H9 (cell line): ENCODE measurements at regions not wholly inside any gene's neighbourhood (a gene's known extent, or its start where the extent isn't known, plus 50 kb on each side); places are given as distances from the start of the nearest gene placed in this dataset.

Experiments
- DNase-seq: peaks from one replicate; pipeline ENCODE4 v3.0.0-alpha.2; 2017
- H2AFZ ChIP-seq: one replicate; pipeline ENCODE4 v1.6.1; 2013; ENCODE audit warnings: mild to moderate bottlenecking, low read length, control low read depth, moderate library complexity
- H2AK5ac ChIP-seq: 2 replicates; pipeline ENCODE4 v1.6.1; 2013; ENCODE audit warnings: low read length, control low read depth, mixed read lengths; ENCODE audit not compliant: insufficient read length
- H2BK120ac ChIP-seq: one replicate; pipeline ENCODE4 v1.6.1; 2013; ENCODE audit warnings: low read depth, mild to moderate bottlenecking, low read length, control low read depth, inconsistent platforms; ENCODE audit not compliant: poor library complexity, severe bottlenecking
- H2BK12ac ChIP-seq: 2 replicates; pipeline ENCODE4 v1.6.1; 2013; ENCODE audit warnings: low read length, control low read depth, mixed read lengths, low read depth; ENCODE audit not compliant: insufficient read length
- H2BK15ac ChIP-seq: 2 replicates; pipeline ENCODE4 v1.6.1; 2013; ENCODE audit warnings: low read depth, low read length, control low read depth
- H2BK20ac ChIP-seq: one replicate; pipeline ENCODE4 v1.6.1; 2013; ENCODE audit warnings: low read depth, mild to moderate bottlenecking, low read length, control low read depth, inconsistent platforms; ENCODE audit not compliant: poor library complexity, severe bottlenecking
- H2BK5ac ChIP-seq: 2 replicates; pipeline ENCODE4 v1.6.1; 2013; ENCODE audit warnings: low read length, control low read depth, mixed read lengths; ENCODE audit not compliant: insufficient read length
- H3K14ac ChIP-seq: 2 replicates; pipeline ENCODE4 v1.6.1; 2013; ENCODE audit warnings: low read length, control low read depth; ENCODE audit not compliant: insufficient read depth
- H3K18ac ChIP-seq: 2 replicates; pipeline ENCODE4 v1.6.1; 2013; ENCODE audit warnings: low read depth, mild to moderate bottlenecking, mixed read lengths, low read length, control low read depth; ENCODE audit not compliant: insufficient read length
- H3K23ac ChIP-seq: 2 replicates; pipeline ENCODE4 v1.6.1; 2013; ENCODE audit warnings: low read length, control low read depth, mixed read lengths, low read depth; ENCODE audit not compliant: insufficient read length
- H3K23me2 ChIP-seq: 2 replicates; pipeline ENCODE4 v1.6.1; 2013; ENCODE audit warnings: low read depth, mild to moderate bottlenecking, mixed read lengths, low read length, control low read depth; ENCODE audit not compliant: insufficient read length, poor library complexity, severe bottlenecking
- H3K27ac ChIP-seq: 2 replicates; pipeline ENCODE4 v1.5.1; 2013; ENCODE audit warnings: low read length, control low read depth, mixed read lengths, low read depth; ENCODE audit not compliant: insufficient read length
- H3K27me3 ChIP-seq: 2 replicates; pipeline ENCODE4 v1.6.1; 2013; ENCODE audit warnings: low read length, control low read depth, inconsistent platforms; ENCODE audit not compliant: insufficient read depth
- H3K4ac ChIP-seq: 2 replicates; pipeline ENCODE4 v1.6.1; 2013; ENCODE audit warnings: low read depth, mild to moderate bottlenecking, control low read depth, inconsistent platforms, low read length, moderate library complexity
- H3K4me1 ChIP-seq: 2 replicates; pipeline ENCODE4 v1.6.1; 2013; ENCODE audit warnings: low read length, control low read depth, inconsistent platforms; ENCODE audit not compliant: insufficient read depth
- H3K4me2 ChIP-seq: 2 replicates; pipeline ENCODE4 v1.6.1; 2013; ENCODE audit warnings: low read length, control low read depth, mixed read lengths; ENCODE audit not compliant: insufficient read length, insufficient read depth
- H3K56ac ChIP-seq: 2 replicates; pipeline ENCODE4 v1.6.1; 2013; ENCODE audit warnings: low read depth, mild to moderate bottlenecking, mixed read lengths, low read length, control low read depth; ENCODE audit not compliant: insufficient read length
- H3K79me1 ChIP-seq: 2 replicates; pipeline ENCODE4 v1.6.1; 2013; ENCODE audit warnings: low read depth, mild to moderate bottlenecking, moderate library complexity, low read length, control low read depth, inconsistent platforms; ENCODE audit not compliant: insufficient read depth, poor library complexity, severe bottlenecking
- H3K79me2 ChIP-seq: 2 replicates; pipeline ENCODE4 v1.6.1; 2013; ENCODE audit warnings: low read length, control low read depth, inconsistent platforms; ENCODE audit not compliant: insufficient read depth
- H3K9ac ChIP-seq: 2 replicates; pipeline ENCODE4 v1.6.1; 2013; ENCODE audit warnings: low read length, control low read depth, mixed read lengths; ENCODE audit not compliant: insufficient read length; ENCODE audit errors: extremely low read depth
- H3K9me3 ChIP-seq: one replicate; pipeline ENCODE4 v1.6.1; 2013; ENCODE audit warnings: low read depth, low read length, inconsistent platforms; ENCODE audit not compliant: control insufficient read depth
- H3T11ph ChIP-seq: one replicate; pipeline ENCODE4 v1.6.1; 2013; ENCODE audit warnings: mild to moderate bottlenecking, low read length, control low read depth, inconsistent platforms
- H4K20me1 ChIP-seq: one replicate; pipeline ENCODE4 v1.6.1; 2013; ENCODE audit not compliant: control insufficient read depth, insufficient read length, insufficient read depth
- H4K5ac ChIP-seq: 2 replicates; pipeline ENCODE4 v1.6.1; 2013; ENCODE audit warnings: low read depth, mild to moderate bottlenecking, mixed read lengths, low read length, control low read depth; ENCODE audit not compliant: insufficient read length
- H4K8ac ChIP-seq: replicated peaks from 2 replicates; pipeline ENCODE4 v1.6.1; 2013; ENCODE audit warnings: low read length, control low read depth, mixed read lengths, low read depth; ENCODE audit not compliant: insufficient read length
- H4K91ac ChIP-seq: 2 replicates; pipeline ENCODE4 v1.6.1; 2013; ENCODE audit warnings: low read depth, mild to moderate bottlenecking, moderate library complexity, mixed read lengths, low read length, control low read depth; ENCODE audit not compliant: insufficient read length
- H3K27ac Mint-ChIP-seq, 3 experiments: 2 replicates in 2 of 3; 3 replicates in 1 of 3; pipeline ENCODE4 v1.8.0; 2020 to 2021; ENCODE audit warnings: mixed read lengths in 3 of 3, mild to moderate bottlenecking in 1 of 3, moderate library complexity in 1 of 3
- H3K27me3 Mint-ChIP-seq: 2 replicates; pipeline ENCODE4 v1.8.0; 2021; ENCODE audit warnings: low read depth, mild to moderate bottlenecking, moderate library complexity, mixed read lengths
- H3K36me3 Mint-ChIP-seq, 3 experiments: 2 replicates in 2 of 3; 3 replicates in 1 of 3; pipeline ENCODE4 v1.8.0; 2020 to 2021; ENCODE audit warnings: low read depth in 3 of 3, mixed read lengths in 3 of 3; ENCODE audit not compliant: insufficient read depth in 1 of 3
- H3K4me1 Mint-ChIP-seq, 2 experiments: 2 replicates each; pipeline ENCODE4 v1.8.0; 2020; ENCODE audit warnings: mixed read lengths in 2 of 2
- H3K4me3 Mint-ChIP-seq, 2 experiments: 2 replicates in 1 of 2; 3 replicates in 1 of 2; pipeline ENCODE4 v1.8.0; 2020 to 2021; ENCODE audit warnings: mild to moderate bottlenecking in 2 of 2, mixed read lengths in 2 of 2, moderate library complexity in 1 of 2
- H3K9me3 Mint-ChIP-seq, 2 experiments: 2 replicates in 1 of 2; 3 replicates in 1 of 2; pipeline ENCODE4 v1.8.0; 2020; ENCODE audit warnings: mild to moderate bottlenecking in 2 of 2, mixed read lengths in 2 of 2, moderate library complexity in 1 of 2
- WGBS: extraction: QIAGEN DNeasy Blood & Tissue Kit; methylation state at CpG from one replicate; pipeline ENCODE4 v1.1.7; 2013; ENCODE audit warnings: missing lambda C conversion rate, low lambda C conversion rate, mixed read lengths; ENCODE audit not compliant: insufficient read length; ENCODE audit errors: extremely low coverage; 5-methylcytosine and 5-hydroxymethylcytosine counted together
- TF ChIP-seq, protein P1 (sequence below): fragments of 200-600 bp; sonication (generic); conservative IDR thresholded peaks from 3 replicates; pipeline ENCODE4 v1.8.0; 2021; ENCODE audit warnings: antibody characterized with exemption, mild to moderate bottlenecking

- H2BK12ac ChIP-seq = no peak overlapping the region
- no peak overlapping the region for H2BK20ac ChIP-seq
- H2AFZ ChIP-seq = no peak overlapping the region
- no peak overlapping the region for H3T11ph ChIP-seq
- WGBS = no CpG with 5 or more reads among the region's 3 CpGs
- no peak overlapping the region for H3K23ac ChIP-seq
- no peak overlapping the region for H3K9ac ChIP-seq
- no peak overlapping the region for H2BK120ac ChIP-seq
- H3K27me3 ChIP-seq = no peaks in the 10 kb centered on the region
- Mint-ChIP-seq H3K27me3 (no peaks in the 10 kb centered on the region; the same call in none of the 2 replicates), H3K36me3 (no peaks in the 10 kb centered on the region), H3K4me1 (peaks cover 3 to 5% of the 10 kb centered on the region in 2 experiments; a peak in 2 of 4 replicates), H3K9me3 (no peaks in the 10 kb centered on the region), H3K27ac (no peak overlapping the region), H3K4me3 (no peak overlapping the region)
- DNase-seq = no peak
- TF ChIP-seq, protein P1, sequence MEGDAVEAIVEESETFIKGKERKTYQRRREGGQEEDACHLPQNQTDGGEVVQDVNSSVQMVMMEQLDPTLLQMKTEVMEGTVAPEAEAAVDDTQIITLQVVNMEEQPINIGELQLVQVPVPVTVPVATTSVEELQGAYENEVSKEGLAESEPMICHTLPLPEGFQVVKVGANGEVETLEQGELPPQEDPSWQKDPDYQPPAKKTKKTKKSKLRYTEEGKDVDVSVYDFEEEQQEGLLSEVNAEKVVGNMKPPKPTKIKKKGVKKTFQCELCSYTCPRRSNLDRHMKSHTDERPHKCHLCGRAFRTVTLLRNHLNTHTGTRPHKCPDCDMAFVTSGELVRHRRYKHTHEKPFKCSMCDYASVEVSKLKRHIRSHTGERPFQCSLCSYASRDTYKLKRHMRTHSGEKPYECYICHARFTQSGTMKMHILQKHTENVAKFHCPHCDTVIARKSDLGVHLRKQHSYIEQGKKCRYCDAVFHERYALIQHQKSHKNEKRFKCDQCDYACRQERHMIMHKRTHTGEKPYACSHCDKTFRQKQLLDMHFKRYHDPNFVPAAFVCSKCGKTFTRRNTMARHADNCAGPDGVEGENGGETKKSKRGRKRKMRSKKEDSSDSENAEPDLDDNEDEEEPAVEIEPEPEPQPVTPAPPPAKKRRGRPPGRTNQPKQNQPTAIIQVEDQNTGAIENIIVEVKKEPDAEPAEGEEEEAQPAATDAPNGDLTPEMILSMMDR = no peak
- H3K9me3 ChIP-seq = no peaks in the 10 kb centered on the region
- H3K56ac ChIP-seq = no peak overlapping the region
- no peaks in the 10 kb centered on the region for H3K79me2 ChIP-seq
- no peaks in the 10 kb centered on the region for H3K79me1 ChIP-seq
- H2AK5ac ChIP-seq = no peak overlapping the region
- no peak overlapping the region for H2BK15ac ChIP-seq
- no peaks in the 10 kb centered on the region for H3K4me1 ChIP-seq
- H4K91ac ChIP-seq = no peak overlapping the region
- H3K27ac ChIP-seq = no peak overlapping the region
- no peak overlapping the region for H3K18ac ChIP-seq
- no peaks in the 10 kb centered on the region for H4K20me1 ChIP-seq
- H4K8ac ChIP-seq = no peak overlapping the region
- no peak overlapping the region for H4K5ac ChIP-seq
- no peaks in the 10 kb centered on the region for H3K23me2 ChIP-seq
- H2BK5ac ChIP-seq = no peak overlapping the region
- no peak overlapping the region for H3K4me2 ChIP-seq
- no peak overlapping the region for H3K14ac ChIP-seq
- no peak overlapping the region for H3K4ac ChIP-seq
These were observed 219.2 kb upstream of the PGR start for GRCh38 chr11:101348786-101349185.
